CD4-positive, alpha-beta T cell treated with Interleukin-17A for 1 hour (primary cell): ENCODE measurements at regions not wholly inside any gene's neighbourhood (a gene's known extent, or its start where the extent isn't known, plus 50 kb on each side); places are given as distances from the start of the nearest gene placed in this dataset.

Experiments
- DNase-seq: peaks from one replicate; pipeline ENCODE4 v3.0.0-alpha.2; 2020

DNA sequence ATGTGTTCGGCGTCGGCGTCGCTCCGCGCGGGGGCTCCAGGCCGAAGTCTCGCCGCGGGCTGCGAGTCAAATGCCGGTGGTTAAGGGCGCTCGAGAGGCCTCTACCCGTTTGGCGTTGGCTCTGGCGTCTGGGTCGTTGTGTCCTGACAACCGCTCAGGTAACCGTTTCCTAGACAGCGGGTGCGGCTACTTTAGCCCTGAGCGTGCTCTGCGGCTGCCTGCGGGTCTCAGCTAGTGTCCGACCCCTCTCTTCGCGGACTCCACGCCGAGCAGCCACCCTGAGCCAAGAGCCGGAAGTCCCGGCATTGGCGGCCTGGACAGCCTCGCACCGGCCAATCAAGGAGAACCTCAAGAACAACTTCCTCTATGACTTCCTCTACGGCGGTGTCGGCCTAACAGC, 173.4 kb downstream of the SETD4 start:
- no peak for DNase-seq

DNA sequence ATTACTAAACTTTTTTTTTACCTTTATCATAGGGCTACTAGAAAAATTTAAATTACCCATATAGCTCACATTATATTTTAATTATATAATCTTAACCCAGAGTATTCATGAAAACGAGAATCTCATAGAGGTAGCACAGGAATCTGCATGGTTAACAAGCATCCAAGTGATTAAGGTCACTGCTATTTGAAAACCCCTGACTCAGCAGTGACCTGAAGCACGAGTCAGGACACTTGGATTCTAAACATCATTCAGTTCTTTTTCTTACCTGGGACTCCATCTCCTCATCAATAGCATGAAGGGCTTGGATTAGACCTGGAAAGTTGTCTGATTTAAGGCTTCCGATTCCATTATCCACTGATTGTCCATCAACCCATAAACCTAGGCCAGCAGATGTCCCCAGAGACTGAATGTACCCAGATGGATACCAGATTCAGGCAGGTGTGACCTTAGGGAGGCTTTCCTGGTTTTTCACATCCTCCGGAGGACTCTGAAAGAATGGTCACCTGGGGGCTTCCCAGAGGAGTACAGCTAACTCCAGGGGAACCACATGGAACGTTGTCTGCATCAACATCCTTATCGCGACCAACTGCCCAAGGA, 174.3 kb downstream of the SETD4 start:
- DNase-seq = no peak

DNA sequence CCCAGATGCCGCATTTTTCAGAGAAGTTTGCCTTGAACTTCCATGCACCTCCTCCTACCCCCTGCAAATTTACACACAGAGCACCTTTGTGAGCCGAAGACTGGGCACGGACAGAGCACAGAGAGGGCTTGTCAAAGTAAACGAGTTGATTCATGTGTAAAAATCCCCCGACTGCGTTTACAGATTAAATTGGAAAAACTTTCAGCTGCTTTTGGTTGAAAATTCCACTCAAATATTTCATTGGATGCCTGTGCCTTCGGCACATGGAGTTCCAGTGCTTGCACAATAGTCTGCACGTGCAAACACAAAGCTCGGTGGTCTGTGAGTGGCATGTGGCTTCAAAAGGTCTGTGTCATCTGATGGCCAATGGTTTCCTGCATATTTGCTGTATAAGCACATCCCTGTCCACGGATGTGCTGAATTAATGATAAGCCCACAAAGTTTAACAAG, 177.5 kb downstream of the SETD4 start:
- no peak for DNase-seq

- DNase-seq = no peak
Observed at GRCh38 chr21:35873441-35873840, 186.9 kb downstream of the SETD4 start.

DNA sequence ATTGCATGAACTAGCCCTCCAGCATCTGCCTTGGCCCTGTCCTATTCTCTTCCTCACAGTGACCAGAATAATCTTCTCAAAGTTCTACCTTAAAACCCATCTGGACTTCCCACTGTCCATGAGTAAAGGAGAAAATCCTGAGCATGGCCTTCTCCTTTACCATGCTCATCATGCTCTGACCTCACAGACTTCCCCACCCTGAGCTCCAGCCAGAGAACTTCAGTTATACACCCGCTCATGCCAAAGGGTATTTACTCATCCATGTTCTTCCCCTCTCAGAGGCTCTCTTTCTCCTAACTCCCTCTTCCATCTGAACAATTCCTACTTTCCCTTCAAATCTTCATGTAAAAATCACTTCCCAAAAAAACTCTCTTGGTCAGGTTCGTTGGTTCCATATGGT, 188.4 kb downstream of the SETD4 start:
- no peak for DNase-seq

GRCh38 chr21:35868869-35869223, 191.5 kb downstream of the SETD4 start:
- no peak for DNase-seq

DNA sequence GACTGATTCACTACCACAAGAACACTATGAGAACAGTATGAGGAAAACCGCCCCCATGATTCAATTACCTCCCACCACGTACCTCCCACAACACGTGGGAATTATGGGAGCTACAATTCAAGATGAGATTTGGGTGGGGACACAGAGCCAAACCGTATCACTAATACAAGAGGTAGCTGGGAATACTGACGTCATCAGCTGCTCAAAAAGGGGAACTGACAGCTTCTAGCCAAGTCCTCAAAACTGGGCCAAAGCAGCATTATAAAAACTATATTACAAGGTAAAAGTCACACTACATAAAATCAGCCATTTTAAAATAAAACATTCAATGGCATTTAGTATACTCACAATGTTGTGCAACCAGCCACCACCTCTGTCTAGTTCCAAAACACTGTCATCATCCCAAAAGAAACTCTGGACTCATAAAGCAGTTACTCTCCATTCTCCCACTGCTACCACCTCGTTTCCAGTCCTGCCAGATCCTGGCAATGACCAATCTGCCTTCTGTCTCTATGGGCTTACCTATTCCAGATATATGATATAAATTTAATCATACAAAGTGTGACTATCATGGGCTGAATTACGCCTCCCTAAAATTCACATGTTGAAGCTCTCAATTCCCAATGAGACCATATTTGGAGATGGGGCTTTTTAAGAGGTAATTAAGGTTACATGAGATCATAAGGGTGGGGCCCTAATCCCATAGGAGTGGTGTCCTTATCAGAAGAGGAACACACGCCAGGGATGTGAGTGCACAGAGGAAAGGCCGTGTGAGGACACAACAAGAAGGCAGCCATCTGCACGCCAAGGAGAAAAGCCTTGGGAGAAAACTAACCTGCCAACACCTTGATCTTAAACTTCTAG, 192.1 kb downstream of the SETD4 start:
- no peak for DNase-seq

DNA sequence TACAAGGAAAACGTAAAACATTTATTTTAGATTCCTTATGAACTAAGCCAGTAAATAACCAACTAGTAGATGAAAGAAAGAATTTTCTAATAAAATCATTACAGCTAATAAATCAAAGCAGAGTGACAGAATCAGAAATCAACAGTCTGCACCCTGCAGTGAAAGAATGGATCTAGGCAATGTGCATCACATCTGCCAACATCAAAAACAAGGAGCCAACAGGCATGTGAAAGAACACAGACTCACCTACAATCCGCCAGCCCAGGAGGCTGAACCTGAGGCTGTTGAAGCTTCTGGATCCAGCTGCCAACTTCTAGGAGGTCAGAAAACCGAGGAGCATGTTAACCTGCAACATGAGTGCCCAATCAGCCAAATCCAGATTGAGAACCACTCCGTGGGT, 196.3 kb downstream of the SETD4 start:
- no peak for DNase-seq

GRCh38 chr21:35862969-35863368, 197.4 kb downstream of the SETD4 start:
- no peak for DNase-seq

GRCh38 chr21:35861661-35862060, 198.7 kb downstream of the SETD4 start:
- DNase-seq = no peak

DNA sequence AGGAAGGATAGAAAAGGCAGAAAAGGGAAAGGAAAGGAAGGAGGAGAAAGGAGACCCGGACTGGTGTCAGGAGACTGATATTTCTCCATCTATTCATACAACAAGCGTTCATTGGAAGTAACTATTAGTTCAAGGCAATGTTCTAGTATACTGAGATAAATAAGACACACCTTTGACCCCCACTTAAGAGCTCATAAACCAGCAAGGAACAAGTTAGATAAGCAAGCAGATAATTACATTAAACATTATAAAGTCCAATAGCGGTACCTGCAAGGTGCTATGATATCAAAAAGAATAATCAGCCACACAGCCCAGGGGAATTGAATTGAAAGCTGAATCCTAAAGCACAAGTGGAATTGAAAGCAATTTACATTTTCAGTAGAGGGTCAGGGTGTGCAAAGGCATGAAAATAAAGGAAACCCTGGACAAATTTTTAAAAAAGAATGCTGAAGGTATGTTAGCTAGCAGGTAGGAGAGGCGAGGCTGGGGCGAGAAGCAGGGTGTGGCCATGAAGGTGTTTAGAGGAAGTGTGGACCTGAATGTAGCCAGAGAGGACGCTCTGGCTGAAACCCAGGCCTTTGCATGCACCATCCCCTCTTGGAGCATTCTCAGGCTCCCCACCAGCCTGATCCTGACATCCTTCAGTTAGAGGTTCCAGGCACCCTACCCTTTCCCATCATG, 200.0 kb downstream of the SETD4 start:
- DNase-seq = no peak

DNA sequence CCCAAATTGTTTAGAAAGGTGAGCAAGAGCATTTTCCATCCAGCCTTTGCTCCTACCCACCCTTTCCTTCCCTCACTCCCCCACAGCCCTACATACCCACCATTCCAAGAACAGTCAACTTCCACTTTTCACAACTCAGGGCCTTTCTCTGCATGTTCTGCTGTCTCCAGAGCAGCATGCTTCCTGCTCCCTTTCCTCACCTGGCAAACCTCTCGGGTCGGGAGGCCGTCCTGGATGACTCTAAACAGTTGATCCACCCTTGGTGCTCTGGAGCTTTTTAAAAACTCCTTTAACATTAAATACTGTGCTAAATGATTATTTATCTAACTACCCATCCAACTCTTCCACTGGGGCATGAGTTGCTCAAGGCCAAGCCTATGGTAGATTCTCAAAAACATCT, 200.6 kb downstream of the SETD4 start:
- DNase-seq = no peak

GRCh38 chr21:35857095-35857494, 203.2 kb downstream of the SETD4 start:
- no peak for DNase-seq

DNA sequence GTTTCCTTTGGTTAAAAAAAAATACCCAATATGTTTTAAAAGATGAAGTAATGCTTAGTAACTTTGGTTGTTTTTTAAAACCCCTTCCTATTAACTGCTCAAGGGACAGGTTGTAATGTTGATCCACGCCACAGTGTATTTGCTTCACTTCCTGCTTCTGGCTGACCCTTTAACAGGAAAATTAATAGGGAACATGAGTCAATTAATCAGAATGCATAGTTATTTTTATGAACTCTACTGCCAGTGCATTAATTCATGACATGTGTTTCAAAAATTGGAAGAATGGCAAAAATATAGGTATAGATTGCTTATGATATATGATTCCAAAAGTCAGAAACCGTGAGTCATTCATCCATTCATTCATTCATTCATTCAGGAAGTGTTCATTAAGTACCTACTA, 204.8 kb downstream of the SETD4 start:
- no peak for DNase-seq

- DNase-seq = no peak
Observed at GRCh38 chr21:35854281-35854680, 206.0 kb downstream of the SETD4 start.

DNA sequence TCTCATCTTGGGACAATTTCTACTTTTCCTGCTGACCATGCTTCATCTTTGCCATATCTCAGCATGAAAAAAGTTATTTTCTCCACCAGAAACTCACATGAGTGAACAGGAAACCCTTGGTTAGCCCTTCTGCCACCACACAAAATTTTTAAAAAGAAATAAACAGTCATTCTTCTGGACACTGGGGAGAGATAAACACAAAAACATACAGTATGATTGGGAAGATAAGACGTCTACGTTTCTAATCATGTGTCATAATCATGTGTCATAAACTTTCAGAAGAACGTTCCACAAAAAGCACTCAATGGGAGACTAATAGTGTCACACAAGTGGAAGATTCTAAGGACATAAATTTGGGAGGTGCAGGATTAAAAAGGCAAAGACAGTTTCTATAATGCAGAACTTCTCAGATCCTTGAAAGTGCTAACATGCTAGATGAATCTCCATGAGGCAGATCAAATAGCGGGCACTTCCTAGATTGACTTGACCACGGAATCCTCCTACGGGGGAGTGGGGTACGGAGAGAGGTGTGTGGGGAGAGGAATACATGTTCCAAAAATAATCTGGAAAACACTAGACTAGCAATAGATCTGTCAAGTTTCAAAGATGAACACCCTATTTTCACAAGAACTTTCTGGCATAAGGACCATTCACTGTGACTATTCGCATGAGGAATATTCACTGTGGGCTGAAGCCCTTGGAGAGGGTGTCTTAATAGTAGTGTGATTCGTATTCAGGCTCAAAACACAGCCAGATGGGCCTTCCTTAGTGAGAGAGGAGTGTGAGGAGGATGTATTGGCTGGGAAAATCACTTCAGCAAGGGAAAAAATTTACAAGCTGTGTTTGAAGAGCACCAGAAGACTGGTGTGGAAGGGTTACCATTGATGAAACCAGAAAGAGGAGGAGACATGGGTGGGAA, 206.7 kb downstream of the SETD4 start:
- no peak for DNase-seq

GRCh38 chr21:35852820-35853219, 207.5 kb downstream of the SETD4 start:
- DNase-seq = no peak

- no peak for DNase-seq
Observed at GRCh38 chr21:35850542-35851103, 209.7 kb downstream of the SETD4 start.

GRCh38 chr21:35850029-35850428, 210.3 kb downstream of the SETD4 start:
- DNase-seq = no peak

DNA sequence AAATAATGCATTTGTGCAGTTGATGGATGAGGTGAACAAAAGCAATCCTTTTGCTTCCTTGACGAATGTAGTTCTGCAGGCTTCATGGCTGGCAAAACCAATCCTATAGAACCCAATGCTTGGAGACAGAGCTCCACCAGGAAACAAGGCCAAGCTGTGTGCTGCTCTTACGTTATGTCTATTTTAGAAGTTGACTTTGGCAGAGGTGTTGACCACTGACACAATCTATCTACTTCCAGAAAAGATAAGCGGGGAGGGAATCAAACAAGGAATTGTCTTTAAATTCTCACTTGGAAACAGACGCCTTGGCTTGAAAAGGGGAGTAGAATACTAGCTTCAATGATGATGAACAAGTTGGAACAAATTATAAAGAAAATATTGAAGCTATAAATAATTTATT, 211.2 kb downstream of the SETD4 start:
- DNase-seq = no peak

- DNase-seq = no peak
Observed at GRCh38 chr21:35843911-35844667, 216.2 kb downstream of the SETD4 start.

DNA sequence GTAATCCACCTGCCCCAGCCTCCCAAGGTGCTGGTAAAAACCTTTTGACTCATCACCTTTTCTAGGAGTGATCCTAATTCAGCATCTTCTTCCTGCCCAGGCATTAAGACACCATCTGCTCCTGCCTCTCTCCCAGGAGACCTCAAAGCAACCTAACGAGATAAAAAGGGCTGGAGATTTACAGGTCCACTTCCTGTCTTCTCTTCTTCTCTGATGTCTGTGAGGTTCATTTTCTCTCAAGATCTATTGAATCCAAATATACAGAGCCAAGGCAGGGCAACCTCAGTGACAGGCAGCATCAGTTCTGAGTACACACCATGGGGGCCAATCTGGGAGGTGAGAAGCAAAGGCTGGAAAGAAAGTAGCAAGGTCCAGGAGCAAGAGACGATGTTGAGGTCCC, 219.4 kb downstream of the SETD4 start:
- no peak for DNase-seq
